SJSA1 (cell line): ENCODE measurements at regions not wholly inside any gene's neighbourhood (a gene's known extent, or its start where the extent isn't known, plus 50 kb on each side); places are given as distances from the start of the nearest gene placed in this dataset.

Experiments
- DNase-seq, 2 experiments: peaks; one replicate each; pipeline ENCODE4 v3.0.0-alpha.2; 2015 to 2020; ENCODE audit warnings: low spot score in 2 of 2, low read depth in 1 of 2
- H3K27ac ChIP-seq: fragments of 250-450 bp; sonication (Bioruptor Pico); 2 replicates; pipeline ENCODE4 v1.5.1; 2020; ENCODE audit warnings: mild to moderate bottlenecking, moderate library complexity
- H3K27me3 ChIP-seq: fragments of 250-450 bp; sonication (Bioruptor Pico); replicated peaks from 2 replicates; pipeline ENCODE4 v1.5.1; 2020; ENCODE audit warnings: mild to moderate bottlenecking, moderate library complexity
- H3K36me3 ChIP-seq: fragments of 250-450 bp; sonication (Bioruptor Pico); 2 replicates; pipeline ENCODE4 v1.5.1; 2020; ENCODE audit warnings: mild to moderate bottlenecking
- H3K4me1 ChIP-seq: fragments of 250-450 bp; sonication (Bioruptor Pico); replicated peaks from 2 replicates; pipeline ENCODE4 v1.6.1; 2021; ENCODE audit warnings: mild to moderate bottlenecking
- H3K4me3 ChIP-seq: fragments of 250-450 bp; sonication (Bioruptor Pico); 2 replicates; pipeline ENCODE4 v1.5.1; 2020; ENCODE audit warnings: mild to moderate bottlenecking
- H3K9me3 ChIP-seq: fragments of 250-450 bp; sonication (Bioruptor Pico); replicated peaks from 2 replicates; pipeline ENCODE4 v1.5.1; 2020; ENCODE audit warnings: mild to moderate bottlenecking

DNA sequence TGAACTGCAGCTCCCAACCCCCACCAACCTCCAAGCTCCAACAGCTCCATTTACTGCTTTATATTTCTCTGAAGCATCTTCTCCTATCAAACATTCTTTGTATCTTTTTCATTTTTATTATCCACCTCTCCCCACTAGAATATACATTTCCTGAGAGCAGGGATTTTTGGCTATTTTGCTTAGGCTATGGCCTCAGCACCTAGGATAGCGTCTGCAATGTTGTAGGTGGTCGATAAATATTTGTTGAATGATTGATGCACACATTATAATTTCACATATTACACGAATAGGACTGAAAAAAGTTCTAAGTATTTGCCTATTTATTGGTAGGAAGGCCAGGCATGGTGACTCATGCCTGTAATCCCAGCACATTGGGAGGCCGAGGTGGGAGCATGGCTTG, 658.7 kb upstream of the DIPK2B start:
- DNase-seq = peak in 1 of 2 experiments; percentile 39
- Histone ChIP-seq H3K27ac (no peak overlapping the region), H3K36me3 (no peaks in the 10 kb centered on the region), H3K27me3 (no peaks in the 10 kb centered on the region), H3K9me3 (no peaks in the 10 kb centered on the region), H3K4me1 (no peaks in the 10 kb centered on the region), H3K4me3 (no peak overlapping the region)

DNA sequence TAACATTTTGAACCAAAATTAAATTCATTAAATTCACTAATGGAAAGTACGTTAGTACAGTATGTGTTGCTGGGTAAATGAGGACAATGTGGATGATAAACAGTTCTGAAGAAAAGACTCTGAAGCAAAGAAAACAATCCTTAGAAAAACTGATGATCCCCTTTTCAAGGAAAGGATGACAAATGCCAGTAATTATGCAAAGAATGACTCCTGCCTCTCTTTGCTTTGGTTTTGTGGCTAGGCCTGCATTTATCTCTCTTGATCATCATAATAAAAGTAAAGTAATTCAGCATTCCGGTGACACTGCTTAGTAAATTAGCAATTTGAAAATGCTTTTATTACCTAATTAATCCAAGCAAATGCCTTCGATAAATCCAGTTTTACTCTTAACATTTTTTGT, 652.2 kb upstream of the DIPK2B start:
- peaks cover 30% of the 10 kb centered on the region for H3K4me1 ChIP-seq
- H3K36me3 ChIP-seq = 0 out of 2 replicates have a peak, but pooled peaks cover 3% of the 10 kb centered on the region
- H3K27ac ChIP-seq = peak overlapping the region; percentile 45
- H3K27me3 ChIP-seq = no peaks in the 10 kb centered on the region
- DNase-seq = peak in 1 of 2 experiments; percentile 59
- H3K4me3 ChIP-seq = no peak overlapping the region
- H3K9me3 ChIP-seq = no peaks in the 10 kb centered on the region

DNA sequence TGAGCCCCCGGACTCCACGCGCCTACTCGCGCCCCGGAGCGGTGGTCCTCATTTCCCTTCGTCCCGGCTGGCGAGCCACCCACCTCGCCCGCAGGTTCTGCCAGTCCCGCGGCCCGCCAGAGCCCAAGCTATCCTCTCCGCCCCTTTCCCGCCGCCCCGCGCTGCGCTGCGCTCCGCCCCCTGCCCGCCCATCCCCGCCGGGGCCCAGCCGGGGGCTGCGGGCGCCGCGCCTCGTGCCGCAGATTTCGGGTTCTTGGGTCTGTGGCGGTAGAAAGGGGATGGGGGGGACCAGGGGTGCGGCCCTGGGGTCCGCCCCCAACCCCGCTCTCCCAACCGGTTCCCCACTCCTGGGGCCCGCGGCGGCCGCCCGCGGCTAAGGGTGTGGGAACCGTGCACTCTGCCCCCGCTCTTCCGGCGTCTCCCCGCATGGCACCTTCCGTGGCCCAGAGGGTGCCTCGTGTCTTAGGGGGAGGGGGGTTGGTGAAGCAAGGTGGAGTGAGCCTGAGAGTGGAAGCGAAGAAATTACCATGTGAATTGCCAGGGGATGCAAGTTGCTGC, 650.8 kb upstream of the DIPK2B start:
- H3K27ac ChIP-seq = peak overlapping the region; percentile 50
- no peaks in the 10 kb centered on the region for H3K27me3 ChIP-seq
- 0 out of 2 replicates have a peak, but pooled peaks cover 3% of the 10 kb centered on the region for H3K36me3 ChIP-seq
- DNase-seq = peak; percentile 45 to 46
- H3K4me3 ChIP-seq = peak overlapping the region; percentile 67
- no peaks in the 10 kb centered on the region for H3K9me3 ChIP-seq
- H3K4me1 ChIP-seq = peaks cover 35% of the 10 kb centered on the region

DNA sequence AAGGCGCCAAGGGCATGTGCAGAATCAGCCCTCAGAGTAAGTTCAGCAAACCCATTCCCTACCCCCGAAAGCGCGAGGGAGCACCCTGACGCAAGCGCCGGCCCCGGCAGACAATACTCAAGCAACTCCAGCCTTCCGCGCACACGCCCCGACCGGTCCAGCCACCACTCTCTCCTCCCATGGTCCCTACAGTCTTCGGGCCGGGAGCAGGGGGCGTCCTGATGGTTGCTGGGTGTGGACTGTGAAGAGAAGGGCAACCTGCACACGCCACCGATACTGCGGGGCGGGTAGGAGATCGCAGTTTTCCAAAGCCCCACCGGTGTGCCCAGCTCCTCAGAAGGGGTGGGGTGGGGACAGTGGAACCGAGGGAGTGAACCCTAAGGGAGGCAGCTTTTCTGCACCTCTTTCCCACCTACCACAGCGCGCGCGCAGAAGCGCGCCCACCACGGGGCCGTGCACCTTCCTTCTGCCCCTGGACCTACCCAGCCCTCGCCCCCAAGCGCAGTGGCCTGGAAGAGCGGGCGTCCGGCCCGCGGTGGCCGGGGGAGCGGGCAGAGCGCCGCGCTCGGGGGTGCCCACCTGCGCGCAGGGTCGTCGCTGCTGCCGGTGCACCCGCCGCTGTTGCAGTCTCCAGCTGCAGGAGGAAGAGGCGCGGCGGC, 650.2 kb upstream of the DIPK2B start:
- H3K36me3 ChIP-seq = peaks cover 5% of the 10 kb centered on the region; the same call in 1 of the 2 replicates
- peaks cover 35% of the 10 kb centered on the region for H3K4me1 ChIP-seq
- H3K4me3 ChIP-seq = peak overlapping the region; percentile 67
- no peaks in the 10 kb centered on the region for H3K9me3 ChIP-seq
- peak overlapping the region; percentile 50 for H3K27ac ChIP-seq
- H3K27me3 ChIP-seq = no peaks in the 10 kb centered on the region
- DNase-seq = peak; percentile 37 to 41

DNA sequence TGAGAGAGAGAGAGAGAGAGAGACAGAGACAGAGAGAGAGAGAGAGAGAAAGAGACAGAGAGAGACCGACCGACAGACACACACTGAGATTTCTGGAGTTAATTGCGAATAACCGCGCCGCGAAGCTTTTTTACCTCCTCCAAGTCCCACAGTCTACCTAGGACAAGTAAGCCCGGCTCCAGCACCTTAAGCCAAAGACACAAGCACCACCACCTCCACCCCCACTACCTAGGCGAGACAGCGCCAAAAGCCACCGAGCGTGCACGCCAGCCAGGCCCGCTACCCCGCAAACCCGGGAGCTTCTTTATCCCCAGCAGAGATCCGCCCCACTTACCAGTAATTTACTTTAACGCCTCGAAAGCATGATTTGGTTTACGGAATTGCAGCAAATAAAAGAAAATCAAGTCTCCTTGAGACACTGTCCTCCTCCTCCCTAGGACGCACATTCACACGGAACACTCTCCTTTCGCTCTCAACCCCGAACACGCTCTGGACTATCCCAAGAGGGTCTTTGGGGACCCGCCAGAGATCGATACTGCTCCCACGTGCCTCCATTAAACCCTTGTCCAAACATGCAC, 649.6 kb upstream of the DIPK2B start:
- no peak for DNase-seq
- peaks cover 7% of the 10 kb centered on the region for H3K36me3 ChIP-seq
- no peaks in the 10 kb centered on the region for H3K9me3 ChIP-seq
- no peak overlapping the region for H3K27ac ChIP-seq
- peak overlapping the region; percentile 67 for H3K4me3 ChIP-seq
- peaks cover 35% of the 10 kb centered on the region for H3K4me1 ChIP-seq
- H3K27me3 ChIP-seq = no peaks in the 10 kb centered on the region

DNA sequence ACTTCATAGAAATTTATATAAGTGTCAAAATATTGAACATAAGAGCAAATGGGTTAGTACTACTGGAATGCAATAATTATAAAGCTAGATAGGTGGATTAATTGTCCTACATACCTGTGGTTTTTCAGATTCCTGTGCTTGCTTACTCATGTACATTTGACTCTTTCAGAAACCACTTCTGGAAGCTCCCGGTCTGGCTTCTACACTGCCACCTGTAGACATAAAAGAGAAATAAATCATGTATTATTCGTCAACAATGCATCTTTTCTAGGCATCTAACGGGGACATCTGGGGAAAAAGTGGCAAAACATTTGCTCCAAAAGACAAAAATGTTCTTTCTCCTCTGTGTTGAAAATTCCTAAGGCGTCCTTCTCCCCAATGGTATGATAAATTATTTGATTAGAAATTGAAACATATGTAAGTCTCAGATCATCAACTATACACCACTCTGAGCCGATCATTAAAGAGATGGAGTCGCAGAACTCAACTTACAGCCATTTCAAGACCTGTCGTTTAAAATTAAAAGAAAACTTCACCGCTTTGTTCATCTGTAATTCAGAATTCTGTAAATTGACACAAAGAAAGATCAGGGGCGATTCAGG, 648.7 kb upstream of the DIPK2B start:
- no peaks in the 10 kb centered on the region for H3K9me3 ChIP-seq
- peak overlapping the region; percentile 37; the same call in 1 of the 2 replicates for H3K27ac ChIP-seq
- peak; percentile 50 to 54 for DNase-seq
- H3K27me3 ChIP-seq = no peaks in the 10 kb centered on the region
- H3K4me1 ChIP-seq = peaks cover 35% of the 10 kb centered on the region
- no peak overlapping the region for H3K4me3 ChIP-seq
- peaks cover 11% of the 10 kb centered on the region for H3K36me3 ChIP-seq

DNA sequence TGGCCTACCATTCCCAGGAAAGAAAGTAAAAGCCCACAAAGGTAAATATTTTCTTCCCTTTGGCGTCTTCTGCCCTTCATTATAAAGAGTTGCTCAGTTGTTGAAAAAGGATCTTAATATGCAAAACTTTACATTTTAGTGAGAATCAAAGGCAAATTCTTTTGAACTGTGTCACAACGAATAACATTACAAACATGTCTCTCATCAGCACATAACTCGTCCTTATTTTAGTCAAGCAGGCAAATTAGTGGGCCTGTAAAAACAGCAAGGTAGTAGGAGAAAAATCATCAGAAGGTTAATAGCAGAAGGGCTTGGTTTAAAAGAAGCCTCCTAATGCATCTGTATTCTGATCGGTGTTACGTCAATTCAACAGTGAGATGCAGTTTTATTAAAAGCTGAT, 647.3 kb upstream of the DIPK2B start:
- peak in 1 of 2 experiments; percentile 32 for DNase-seq
- H3K27ac ChIP-seq = peak overlapping the region; percentile 25; the same call in 1 of the 2 replicates
- H3K36me3 ChIP-seq = peaks cover 15% of the 10 kb centered on the region
- no peaks in the 10 kb centered on the region for H3K27me3 ChIP-seq
- H3K9me3 ChIP-seq = no peaks in the 10 kb centered on the region
- peaks cover 27% of the 10 kb centered on the region for H3K4me1 ChIP-seq
- no peak overlapping the region for H3K4me3 ChIP-seq

DNA sequence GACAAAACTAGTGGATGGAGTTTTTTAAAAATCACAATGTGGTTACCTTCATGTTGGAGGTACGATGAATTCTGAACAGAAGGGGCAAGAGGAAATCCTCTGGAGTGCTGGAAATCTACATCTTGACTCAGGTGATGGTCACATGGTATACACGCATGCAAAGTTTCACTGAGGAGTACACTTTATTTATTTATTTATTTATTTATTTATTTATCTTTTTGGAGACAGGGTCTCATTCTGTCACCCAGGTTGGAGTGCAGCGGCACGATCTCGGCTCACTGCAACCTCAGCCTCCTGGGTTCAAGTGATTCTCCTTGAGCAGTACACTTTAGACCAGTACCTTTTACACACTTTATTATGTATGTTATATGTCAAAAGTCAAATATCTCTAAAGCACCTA, 645.7 kb upstream of the DIPK2B start:
- Histone ChIP-seq H3K4me1 (peaks cover 18% of the 10 kb centered on the region), H3K4me3 (no peak overlapping the region), H3K9me3 (no peaks in the 10 kb centered on the region), H3K27ac (no peak overlapping the region), H3K36me3 (peaks cover 15% of the 10 kb centered on the region), H3K27me3 (no peaks in the 10 kb centered on the region)
- no peak for DNase-seq

DNA sequence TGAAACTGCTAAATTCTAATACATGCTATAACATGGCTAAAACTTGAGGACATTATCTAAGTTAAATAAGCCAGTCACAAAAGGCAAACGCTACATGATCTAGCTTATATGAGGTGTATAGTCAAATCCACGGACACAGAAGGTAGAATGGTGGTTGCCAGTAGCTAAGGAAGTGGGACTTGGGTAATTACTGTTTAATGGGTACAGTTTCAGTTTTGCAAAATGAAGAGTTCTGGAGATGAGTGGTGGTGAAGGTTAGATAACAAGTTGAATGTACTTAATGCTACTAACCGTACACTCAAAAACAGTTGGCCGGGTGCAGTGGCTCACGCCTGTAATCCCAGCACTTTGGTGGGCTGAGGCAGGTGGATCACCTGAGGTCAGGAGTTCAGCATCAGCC, 644.5 kb upstream of the DIPK2B start:
- Histone ChIP-seq H3K27ac (no peak overlapping the region), H3K4me1 (peaks cover 18% of the 10 kb centered on the region), H3K36me3 (peaks cover 15% of the 10 kb centered on the region), H3K27me3 (no peaks in the 10 kb centered on the region), H3K4me3 (no peak overlapping the region), H3K9me3 (no peaks in the 10 kb centered on the region)
- DNase-seq = no peak

DNA sequence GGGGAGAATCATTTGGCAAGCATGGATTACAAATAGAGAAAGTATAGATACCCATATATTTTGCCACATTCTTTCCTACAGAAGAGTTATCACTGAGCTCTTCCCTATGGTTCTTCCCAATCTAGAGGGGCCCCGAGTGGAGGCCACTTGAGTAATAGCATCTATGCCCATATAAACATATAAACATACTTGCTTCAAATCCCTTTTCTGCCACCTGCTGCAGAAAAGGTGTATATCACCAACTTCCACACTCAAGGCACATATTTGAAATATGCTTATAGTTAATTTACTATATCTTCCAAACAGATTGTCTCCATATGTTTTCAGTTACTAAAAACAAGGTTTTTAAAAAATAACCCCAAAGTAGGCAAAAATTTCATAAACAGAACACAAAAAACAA, 642.8 kb upstream of the DIPK2B start:
- Histone ChIP-seq H3K4me3 (no peak overlapping the region), H3K4me1 (peaks cover 9% of the 10 kb centered on the region; the same call in 1 of the 2 replicates), H3K36me3 (peaks cover 12% of the 10 kb centered on the region), H3K9me3 (no peaks in the 10 kb centered on the region), H3K27ac (no peak overlapping the region), H3K27me3 (no peaks in the 10 kb centered on the region)
- DNase-seq = no peak

DNA sequence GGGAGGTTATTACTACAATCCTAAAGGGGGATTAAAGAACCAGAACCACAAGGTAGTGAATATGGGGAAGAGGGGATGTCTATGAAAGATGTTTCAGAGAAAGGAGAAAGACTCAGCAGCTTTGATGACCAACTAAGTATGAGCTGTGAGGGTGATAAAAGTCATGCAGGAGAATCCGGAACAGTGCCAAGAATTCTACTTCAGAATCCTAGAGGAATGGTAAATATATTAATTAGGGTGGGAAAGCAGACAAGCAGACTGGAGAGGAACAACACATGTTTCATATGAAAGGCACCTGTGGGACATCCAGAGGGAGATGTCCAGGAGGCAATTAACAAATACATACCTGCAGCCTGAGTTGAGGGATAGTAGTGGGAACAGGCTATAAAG, 642.2 kb upstream of the DIPK2B start:
- Histone ChIP-seq H3K4me1 (peaks cover 5% of the 10 kb centered on the region; the same call in 1 of the 2 replicates), H3K27ac (no peak overlapping the region), H3K27me3 (no peaks in the 10 kb centered on the region), H3K9me3 (no peaks in the 10 kb centered on the region), H3K36me3 (peaks cover 12% of the 10 kb centered on the region), H3K4me3 (no peak overlapping the region)
- no peak for DNase-seq

DNA sequence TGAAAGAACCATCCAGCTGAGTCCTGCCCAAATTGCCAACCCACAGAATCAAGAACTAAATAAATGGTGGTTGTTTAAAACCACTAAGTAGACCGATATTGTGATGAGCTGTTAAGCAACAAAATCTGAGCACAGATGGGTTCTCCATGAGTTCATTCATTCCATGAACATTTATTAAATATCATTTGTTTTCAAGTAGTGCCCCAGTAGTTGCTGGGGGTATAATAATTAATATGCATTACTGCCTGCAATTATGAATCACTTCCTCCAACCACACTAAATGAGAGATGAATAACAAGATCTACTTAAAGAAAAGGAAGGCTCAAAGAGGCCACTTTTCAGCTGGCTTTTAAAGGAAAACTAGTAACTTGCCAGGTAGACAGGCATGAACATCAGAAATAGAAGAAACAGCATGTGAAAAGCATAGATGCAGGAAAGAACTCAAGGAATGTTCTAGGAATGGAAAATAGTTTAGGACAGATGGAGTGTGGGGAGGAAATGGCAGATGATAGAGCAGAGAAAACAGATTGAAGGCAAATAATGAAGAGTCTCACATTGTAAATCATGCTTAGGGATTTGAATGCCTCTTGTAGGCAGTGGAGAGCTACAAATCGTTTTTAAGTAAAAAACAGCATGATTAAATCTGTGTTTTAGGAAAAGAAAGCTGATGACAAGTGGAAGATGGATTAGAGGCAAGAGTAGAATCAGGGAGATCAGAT, 641.7 kb upstream of the DIPK2B start:
- Histone ChIP-seq H3K27ac (no peak overlapping the region), H3K36me3 (peaks cover 12% of the 10 kb centered on the region), H3K4me1 (no peaks in the 10 kb centered on the region), H3K27me3 (no peaks in the 10 kb centered on the region), H3K9me3 (no peaks in the 10 kb centered on the region), H3K4me3 (no peak overlapping the region)
- DNase-seq = no peak

DNA sequence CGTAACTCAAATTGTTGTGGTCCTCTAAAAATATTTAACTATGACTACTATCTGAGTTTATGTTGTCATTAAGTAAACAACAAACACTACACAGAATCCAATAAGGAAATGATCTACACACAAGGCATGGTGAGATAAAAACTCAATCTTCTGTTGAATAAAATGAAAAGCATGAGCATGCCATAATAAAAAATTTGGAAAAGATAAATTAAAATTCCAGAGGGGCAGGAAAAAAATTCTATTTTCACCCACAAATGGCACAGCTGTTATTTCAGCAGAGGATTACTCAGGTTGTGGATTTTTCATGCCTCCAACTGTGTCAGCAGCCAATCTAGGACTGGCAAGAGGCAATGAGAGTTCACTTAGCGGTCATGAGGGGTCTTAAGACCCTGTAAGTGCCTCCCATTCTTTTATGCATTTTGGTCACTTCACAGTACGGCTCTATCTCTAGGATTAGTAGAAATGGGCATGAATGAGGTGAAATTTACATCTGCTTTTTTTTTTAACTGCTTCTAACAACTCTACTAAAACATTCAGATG, 639.8 kb upstream of the DIPK2B start:
- Histone ChIP-seq H3K27ac (no peak overlapping the region), H3K36me3 (peaks cover 8% of the 10 kb centered on the region), H3K4me3 (no peak overlapping the region), H3K27me3 (no peaks in the 10 kb centered on the region), H3K4me1 (no peaks in the 10 kb centered on the region), H3K9me3 (no peaks in the 10 kb centered on the region)
- DNase-seq = no peak
